Astrocyte of the cerebellum (primary cell): ENCODE measurements at regions not wholly inside any gene's neighbourhood (a gene's known extent, or its start where the extent isn't known, plus 50 kb on each side); places are given as distances from the start of the nearest gene placed in this dataset.

Source experiments
- DNase-seq: peaks from one replicate; pipeline ENCODE4 v3.0.0-alpha.2; 2011; ENCODE audit warnings: low read depth
- H3K4me3 ChIP-seq: 2 replicates; pipeline ENCODE4 v1.5.1; 2011; ENCODE audit warnings: mild to moderate bottlenecking, low read depth, low read length, moderate library complexity
- in situ Hi-C: cut with HindIII; loops from 2 replicates; pipeline ENCODE4 v1.10.0; 2017; ENCODE audit warnings: low sequenced_read_pairs
- TF ChIP-seq, protein P1 (sequence below): IDR thresholded peaks from 2 replicates; pipeline ENCODE4 v1.5.1; 2012; ENCODE audit warnings: low read length, low read depth, moderate library complexity, mild to moderate bottlenecking; ENCODE audit errors: missing control alignments

DNA sequence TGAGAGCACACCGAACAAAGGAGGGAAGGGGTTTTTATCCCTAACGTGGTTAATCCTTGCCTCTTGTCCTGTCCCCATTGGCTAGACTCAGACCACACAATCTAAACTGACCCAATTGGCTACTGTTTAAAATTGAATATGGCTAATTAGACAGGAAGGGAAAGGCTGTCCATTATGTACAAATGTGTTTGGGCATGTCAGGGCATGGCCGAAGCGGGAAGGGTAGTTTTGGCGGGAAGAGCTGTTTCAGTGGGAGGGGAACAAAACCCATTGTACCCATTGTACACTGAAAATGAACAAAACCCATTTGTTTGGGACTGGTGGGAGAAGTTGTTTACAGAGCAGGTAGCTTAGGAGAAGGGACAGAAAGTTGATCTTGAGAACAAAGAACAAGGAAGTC lies 330.9 kb upstream of the POU1F1 start:
- DNase-seq: no peak
- no peak overlapping the region for H3K4me3 ChIP-seq
- TF ChIP-seq, protein P1, sequence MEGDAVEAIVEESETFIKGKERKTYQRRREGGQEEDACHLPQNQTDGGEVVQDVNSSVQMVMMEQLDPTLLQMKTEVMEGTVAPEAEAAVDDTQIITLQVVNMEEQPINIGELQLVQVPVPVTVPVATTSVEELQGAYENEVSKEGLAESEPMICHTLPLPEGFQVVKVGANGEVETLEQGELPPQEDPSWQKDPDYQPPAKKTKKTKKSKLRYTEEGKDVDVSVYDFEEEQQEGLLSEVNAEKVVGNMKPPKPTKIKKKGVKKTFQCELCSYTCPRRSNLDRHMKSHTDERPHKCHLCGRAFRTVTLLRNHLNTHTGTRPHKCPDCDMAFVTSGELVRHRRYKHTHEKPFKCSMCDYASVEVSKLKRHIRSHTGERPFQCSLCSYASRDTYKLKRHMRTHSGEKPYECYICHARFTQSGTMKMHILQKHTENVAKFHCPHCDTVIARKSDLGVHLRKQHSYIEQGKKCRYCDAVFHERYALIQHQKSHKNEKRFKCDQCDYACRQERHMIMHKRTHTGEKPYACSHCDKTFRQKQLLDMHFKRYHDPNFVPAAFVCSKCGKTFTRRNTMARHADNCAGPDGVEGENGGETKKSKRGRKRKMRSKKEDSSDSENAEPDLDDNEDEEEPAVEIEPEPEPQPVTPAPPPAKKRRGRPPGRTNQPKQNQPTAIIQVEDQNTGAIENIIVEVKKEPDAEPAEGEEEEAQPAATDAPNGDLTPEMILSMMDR: no peak
- in situ Hi-C loops: no loop called here

DNA sequence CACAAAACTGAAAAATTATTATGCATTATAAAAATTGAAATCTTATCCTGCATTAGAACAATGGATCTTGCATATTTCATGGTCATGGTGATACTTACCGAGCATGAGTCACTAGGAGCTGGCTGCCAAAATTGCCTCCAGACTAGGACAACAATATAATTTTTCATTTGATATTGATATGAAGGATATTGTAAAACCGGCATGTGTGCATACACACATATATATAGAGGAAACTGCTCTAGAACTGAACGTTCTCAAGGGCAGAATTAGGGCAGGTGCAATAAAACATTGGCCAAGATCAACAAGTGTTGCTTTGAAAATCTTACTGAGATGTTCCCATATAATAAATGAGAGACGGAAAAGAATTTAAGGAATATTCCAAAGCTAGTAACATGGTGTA lies 319.4 kb upstream of the POU1F1 start:
- in situ Hi-C loops: no loop called here
- TF ChIP-seq, protein P1: no peak
- H3K4me3 ChIP-seq: no peak overlapping the region
- no peak for DNase-seq

DNA sequence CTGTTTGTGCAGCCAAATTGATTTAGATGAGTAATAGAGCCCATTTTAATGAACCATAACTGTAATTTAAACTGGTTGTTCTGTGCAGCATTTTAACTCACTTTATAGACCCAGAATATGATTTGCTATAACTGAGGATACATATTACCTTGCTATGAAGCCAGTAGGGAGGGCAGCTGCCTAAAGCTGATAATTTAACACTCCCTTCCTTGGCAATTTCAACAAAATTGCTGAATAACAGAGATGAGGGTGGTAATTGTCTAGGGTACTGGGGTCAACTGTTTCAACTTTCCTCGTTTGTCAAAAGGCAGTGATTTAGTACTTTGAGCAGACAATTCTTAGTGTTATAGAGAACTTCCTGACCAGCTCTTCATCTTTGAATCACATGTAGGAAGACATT lies 304.9 kb upstream of the POU1F1 start:
- DNase-seq: no peak
- TF ChIP-seq, protein P1: no peak
- in situ Hi-C loops: no loop called here
- no peak overlapping the region for H3K4me3 ChIP-seq

DNA sequence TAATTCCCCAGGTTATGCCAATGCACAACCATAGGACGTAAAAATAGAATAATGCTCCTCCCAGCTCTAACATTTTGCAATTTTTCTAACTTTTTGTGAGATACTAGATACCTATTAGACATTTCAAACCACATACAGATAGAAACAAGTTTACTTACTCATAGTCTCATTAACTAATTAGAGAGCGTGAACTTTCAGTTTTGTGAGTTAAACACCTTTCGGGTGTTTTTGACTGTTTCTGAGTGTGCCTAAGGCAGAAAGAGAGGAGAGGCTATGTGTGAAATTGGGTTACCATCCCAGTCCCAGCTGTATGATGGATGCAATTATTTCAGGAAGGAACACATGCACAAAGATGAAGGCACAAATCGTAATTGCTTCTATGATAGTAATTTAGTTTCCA lies 300.4 kb upstream of the POU1F1 start:
- in situ Hi-C loops: no loop called here
- TF ChIP-seq, protein P1: no peak
- DNase-seq: no peak
- no peak overlapping the region for H3K4me3 ChIP-seq

DNA sequence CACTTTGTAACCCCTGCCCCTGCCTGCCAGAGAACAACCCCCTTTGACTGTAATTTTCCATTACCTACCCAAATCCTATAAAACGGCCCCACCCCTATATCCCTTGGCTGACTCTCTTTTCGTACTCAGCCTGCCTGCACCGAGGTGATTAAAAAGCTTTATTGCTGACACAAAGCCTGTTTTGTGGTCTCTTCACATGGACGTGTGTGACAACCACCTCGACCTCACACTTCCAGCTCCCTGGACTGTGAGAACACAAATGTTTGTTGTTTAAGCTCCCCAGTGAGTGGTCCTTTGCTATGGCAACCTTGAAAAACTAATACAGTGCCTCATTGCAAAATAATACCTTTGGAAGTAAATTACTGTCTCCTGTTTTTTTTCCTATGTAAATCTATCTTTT lies 299.2 kb upstream of the POU1F1 start:
- TF ChIP-seq, protein P1: no peak
- DNase-seq: no peak
- in situ Hi-C loops: no loop called here
- H3K4me3 ChIP-seq: no peak overlapping the region

DNA sequence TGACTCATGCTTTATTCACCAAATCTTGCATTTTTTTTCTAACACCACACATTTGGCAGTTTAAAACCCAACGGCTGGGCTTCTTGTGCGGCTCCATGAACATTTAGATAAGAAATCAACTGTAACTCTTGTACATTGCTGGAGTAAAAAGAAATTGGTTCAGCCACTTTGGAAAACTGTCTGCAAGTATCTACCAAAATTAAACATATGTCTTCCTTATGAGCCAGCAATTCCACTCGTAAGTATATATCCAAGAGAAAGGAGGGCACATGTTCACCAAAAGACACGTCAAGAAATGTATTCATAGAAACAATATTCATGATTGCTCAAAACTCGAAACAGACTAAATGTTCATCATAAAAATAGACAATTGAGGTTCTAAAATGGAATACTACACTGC lies 291.9 kb upstream of the POU1F1 start:
- H3K4me3 ChIP-seq: no peak overlapping the region
- TF ChIP-seq, protein P1: no peak
- DNase-seq: no peak
- in situ Hi-C loops: no loop called here

DNA sequence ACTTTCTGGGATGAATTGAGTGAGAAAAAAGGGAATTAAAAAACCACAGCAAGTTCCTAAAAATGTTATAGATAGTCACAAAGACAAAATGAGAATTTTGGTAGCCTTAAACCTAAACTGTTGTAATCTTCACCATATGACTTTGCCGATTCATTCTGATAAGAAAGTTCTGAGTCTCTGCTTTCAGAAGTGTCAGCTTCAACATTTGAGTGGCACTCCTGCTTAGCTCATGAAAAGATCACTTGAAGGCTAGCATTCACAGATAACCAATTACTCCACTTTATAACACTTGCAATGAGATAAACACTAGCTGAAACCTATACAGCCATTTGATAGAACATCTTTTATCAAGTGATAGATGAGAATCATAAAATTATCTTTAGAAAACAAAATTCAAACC lies 288.1 kb upstream of the POU1F1 start:
- in situ Hi-C loops: loop anchor here (5.0 kb wide), 1 partner anchor 48 kb away; no protein-coding TSS in a partner anchor
- DNase-seq: no peak
- TF ChIP-seq, protein P1: no peak
- H3K4me3 ChIP-seq: no peak overlapping the region
